Panc1 (cell line): ENCODE measurements at regions not wholly inside any gene's neighbourhood (a gene's known extent, or its start where the extent isn't known, plus 50 kb on each side); places are given as distances from the start of the nearest gene placed in this dataset.

ENCODE experiments used
- POLR2AphosphoS5 ChIP-seq: IDR thresholded peaks from 2 replicates; pipeline ENCODE4 v1.6.1; 2012; ENCODE audit warnings: mild to moderate bottlenecking, low read depth, low read length, moderate library complexity
- TF ChIP-seq, protein P1 (sequence below): fragments of 450-650 bp; IDR thresholded peaks from 2 replicates; pipeline ENCODE4 v1.5.1; 2017; ENCODE audit warnings: mild to moderate bottlenecking

- no peak for TF ChIP-seq POLR2AphosphoS5
- TF ChIP-seq, protein P1, sequence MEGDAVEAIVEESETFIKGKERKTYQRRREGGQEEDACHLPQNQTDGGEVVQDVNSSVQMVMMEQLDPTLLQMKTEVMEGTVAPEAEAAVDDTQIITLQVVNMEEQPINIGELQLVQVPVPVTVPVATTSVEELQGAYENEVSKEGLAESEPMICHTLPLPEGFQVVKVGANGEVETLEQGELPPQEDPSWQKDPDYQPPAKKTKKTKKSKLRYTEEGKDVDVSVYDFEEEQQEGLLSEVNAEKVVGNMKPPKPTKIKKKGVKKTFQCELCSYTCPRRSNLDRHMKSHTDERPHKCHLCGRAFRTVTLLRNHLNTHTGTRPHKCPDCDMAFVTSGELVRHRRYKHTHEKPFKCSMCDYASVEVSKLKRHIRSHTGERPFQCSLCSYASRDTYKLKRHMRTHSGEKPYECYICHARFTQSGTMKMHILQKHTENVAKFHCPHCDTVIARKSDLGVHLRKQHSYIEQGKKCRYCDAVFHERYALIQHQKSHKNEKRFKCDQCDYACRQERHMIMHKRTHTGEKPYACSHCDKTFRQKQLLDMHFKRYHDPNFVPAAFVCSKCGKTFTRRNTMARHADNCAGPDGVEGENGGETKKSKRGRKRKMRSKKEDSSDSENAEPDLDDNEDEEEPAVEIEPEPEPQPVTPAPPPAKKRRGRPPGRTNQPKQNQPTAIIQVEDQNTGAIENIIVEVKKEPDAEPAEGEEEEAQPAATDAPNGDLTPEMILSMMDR = no peak
Observed at GRCh38 chr6:167711211-167711610, 115.5 kb upstream of the AFDN start.
